ENCODE measurements at regions not wholly inside any gene's neighbourhood (a gene's known extent, or its start where the extent isn't known, plus 50 kb on each side); places are given as distances from the start of the nearest gene placed in this dataset.

DNA sequence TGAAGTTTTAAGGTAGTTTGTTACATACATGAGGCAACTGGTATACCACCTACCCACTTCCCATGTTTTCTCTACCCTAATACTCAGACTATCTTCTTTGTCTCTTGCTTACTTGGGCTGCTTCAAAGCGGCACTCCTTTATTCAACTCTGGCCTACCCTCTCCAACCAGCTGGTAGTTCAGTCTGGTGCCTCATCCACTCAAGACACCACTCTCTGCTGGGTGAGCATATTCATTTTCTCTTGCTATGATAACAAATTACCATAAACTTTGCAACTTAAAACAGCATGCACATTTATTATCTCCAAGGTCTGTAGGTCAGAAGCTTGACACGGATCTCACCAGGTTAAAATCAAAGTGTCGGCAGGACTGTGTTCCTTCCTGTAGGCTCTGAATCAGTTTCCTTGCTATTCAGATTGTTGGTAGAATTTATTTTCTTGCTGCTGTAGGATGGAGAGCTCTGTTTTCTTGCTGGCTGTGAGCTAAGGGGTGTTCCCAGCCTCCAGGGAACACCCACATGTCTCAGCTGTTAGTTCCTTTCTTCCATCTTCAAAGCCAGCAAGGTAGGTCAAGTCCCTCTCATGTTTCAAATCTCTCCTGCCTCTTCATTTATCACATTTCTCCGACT, 666.0 kb downstream of the DIAPH3 start:
- ATAC-seq (ENCODE audit: low read depth) (no peak), DNase-seq (no peak)
- Histone ChIP-seq H3K4me3 (ENCODE audit: control extremely low read depth in 1 of 5, extremely low read depth in 1 of 5, insufficient read depth in 1 of 5, low read depth in 2 of 5, low read length in 4 of 5) (no peak overlapping the region), H3K9ac (ENCODE audit: low read length) (no peak overlapping the region), H3K4me1 (ENCODE audit: control insufficient read depth in 2 of 2, insufficient read depth in 2 of 2, low read length in 2 of 2) (no peaks in the 10 kb centered on the region), H3K9me3 (ENCODE audit: control extremely low read depth in 1 of 3, control insufficient read depth in 2 of 3, insufficient read depth in 1 of 3, low read length in 2 of 3) (no peaks in the 10 kb centered on the region), H4K20me1 (ENCODE audit: control insufficient read depth, insufficient read depth, low read length, poor library complexity, severe bottlenecking) (no peaks in the 10 kb centered on the region), H3K36me3 (replicated peaks in 1 of 2; ENCODE audit: control extremely low read depth in 1 of 2, control insufficient read depth in 1 of 2, extremely low read depth in 1 of 2, insufficient read depth in 2 of 2, low read length in 1 of 2) (no peaks in the 10 kb centered on the region), H3K79me2 (ENCODE audit: control insufficient read depth, insufficient read depth, low read length) (no peaks in the 10 kb centered on the region), H3K4me2 (replicated peaks; ENCODE audit: low read depth, low read length, poor library complexity, severe bottlenecking) (no peak overlapping the region), H2AFZ (ENCODE audit: insufficient read depth, low read depth, low read length, poor library complexity, severe bottlenecking) (no peak overlapping the region), H3K27me3 (replicated peaks in 1 of 4; ENCODE audit: control extremely low read depth in 1 of 4, control insufficient read depth in 3 of 4, insufficient read depth in 4 of 4, low read length in 3 of 4) (no peaks in the 10 kb centered on the region), H3K27ac (ENCODE audit: low read length in 2 of 2) (no peak overlapping the region)
- no peak overlapping the region for H3K4me3 Mint-ChIP-seq
- no peak for TF ChIP-seq EZH2 (IDR thresholded peaks at IDR 0.05; ENCODE audit: borderline replicate concordance, insufficient read depth, low read depth, low read length, poor library complexity, severe bottlenecking)
- POLR2A ChIA-PET: no interaction called here
- 100% methylated on average over 3 of the region's 4 CpGs for WGBS (ENCODE audit: insufficient coverage)
- CTCF ChIA-PET: no interaction called here
- H3K27ac Mint-ChIP-seq: no peak overlapping the region
- H3K4me1 Mint-ChIP-seq: no peaks in the 10 kb centered on the region
- no peaks in the 10 kb centered on the region for H3K27me3 Mint-ChIP-seq
- H3K9me3 Mint-ChIP-seq (ENCODE audit: insufficient read depth): peaks cover 1% of the 10 kb centered on the region
- intact Hi-C loops (cut with micrococcal nuclease): no loop called here

- no peaks in the 10 kb centered on the region for H3K4me1 Mint-ChIP-seq
- no peak overlapping the region for H2AFZ ChIP-seq (ENCODE audit: insufficient read depth, low read depth, low read length, poor library complexity, severe bottlenecking)
- no peak overlapping the region for H3K4me3 ChIP-seq (ENCODE audit: control extremely low read depth in 1 of 5, extremely low read depth in 1 of 5, insufficient read depth in 1 of 5, low read depth in 2 of 5, low read length in 4 of 5)
- TF ChIP-seq EZH2 (IDR thresholded peaks at IDR 0.05; ENCODE audit: borderline replicate concordance, insufficient read depth, low read depth, low read length, poor library complexity, severe bottlenecking): no peak
- TF ChIP-seq CTCF (IDR thresholded peaks at IDR 0.05): no peak
- no peaks in the 10 kb centered on the region for H4K20me1 ChIP-seq (ENCODE audit: control insufficient read depth, insufficient read depth, low read length, poor library complexity, severe bottlenecking)
- H3K27ac ChIP-seq (ENCODE audit: low read length in 2 of 2): no peak overlapping the region
- intact Hi-C loops (cut with micrococcal nuclease): no loop called here
- H3K27ac Mint-ChIP-seq: no peak overlapping the region
- no peaks in the 10 kb centered on the region for H3K4me1 ChIP-seq (ENCODE audit: control insufficient read depth in 2 of 2, insufficient read depth in 2 of 2, low read length in 2 of 2)
- no peaks in the 10 kb centered on the region for H3K9me3 Mint-ChIP-seq (ENCODE audit: insufficient read depth)
- H3K79me2 ChIP-seq (ENCODE audit: control insufficient read depth, insufficient read depth, low read length): no peaks in the 10 kb centered on the region
- WGBS (ENCODE audit: insufficient coverage): 85% methylated on average over 2 of the region's 4 CpGs
- H3K9me3 ChIP-seq (ENCODE audit: control extremely low read depth in 1 of 3, control insufficient read depth in 2 of 3, insufficient read depth in 1 of 3, low read length in 2 of 3): no peaks in the 10 kb centered on the region
- H3K4me2 ChIP-seq (replicated peaks; ENCODE audit: low read depth, low read length, poor library complexity, severe bottlenecking): no peak overlapping the region
- ATAC-seq (ENCODE audit: low read depth) (no peak), DNase-seq (no peak)
- H3K4me3 Mint-ChIP-seq: no peak overlapping the region
- ChIA-PET CTCF (no interaction called here), POLR2A (no interaction called here)
- no peaks in the 10 kb centered on the region for H3K27me3 ChIP-seq (replicated peaks in 1 of 4; ENCODE audit: control extremely low read depth in 1 of 4, control insufficient read depth in 3 of 4, insufficient read depth in 4 of 4, low read length in 3 of 4)
- H3K36me3 ChIP-seq (replicated peaks in 1 of 2; ENCODE audit: control extremely low read depth in 1 of 2, control insufficient read depth in 1 of 2, extremely low read depth in 1 of 2, insufficient read depth in 2 of 2, low read length in 1 of 2): no peaks in the 10 kb centered on the region
- no peak overlapping the region for H3K9ac ChIP-seq (ENCODE audit: low read length)
- no peaks in the 10 kb centered on the region for H3K27me3 Mint-ChIP-seq
Measured at GRCh38 chr13:59501004-59501403, 662.7 kb downstream of the DIAPH3 start.
